Uterus (tissue), 3 donors: ENCODE measurements at regions not wholly inside any gene's neighbourhood (a gene's known extent, or its start where the extent isn't known, plus 50 kb on each side); places are given as distances from the start of the nearest gene placed in this dataset.

Experiments used
- DNase-seq, 2 donors: peaks; one replicate each; pipeline ENCODE4 v3.0.0-alpha.2; 2019 to 2020
- H3K27ac ChIP-seq, 2 donors: fragments of 200-600 bp; sonication (generic); 1 replicate in 1 of 2; 2 replicates in 1 of 2; pipeline ENCODE4 v1.5.1; 2016 to 2018
- H3K27me3 ChIP-seq, 2 donors: fragments of 200-600 bp; sonication (generic); one replicate each; pipeline ENCODE4 v1.5.1; 2018 to 2019; ENCODE audit warnings: control low read depth in 1 of 2
- H3K36me3 ChIP-seq, 2 donors: fragments of 200-600 bp; sonication (generic); one replicate each; pipeline ENCODE4 v1.5.1; 2019; ENCODE audit warnings: control low read depth in 1 of 2
- H3K4me1 ChIP-seq, 2 donors: fragments of 200-600 bp; sonication (generic); one replicate each; pipeline ENCODE4 v1.5.1; 2018 to 2019; ENCODE audit warnings: control low read depth in 1 of 2
- H3K4me3 ChIP-seq, 2 donors: fragments of 200-600 bp; sonication (generic); 1 replicate in 1 of 2; 2 replicates in 1 of 2; pipeline ENCODE4 v1.5.1; 2018 to 2019; ENCODE audit warnings: mild to moderate bottlenecking in 1 of 2
- H3K9me3 ChIP-seq, 2 donors: fragments of 200-600 bp; sonication (generic); one replicate each; pipeline ENCODE4 v1.5.1; 2019; ENCODE audit warnings: control low read depth in 1 of 2
- POLR2A ChIP-seq, 2 donors: fragments of 450-650 bp; IDR thresholded peaks; one replicate each; pipeline ENCODE4 v1.6.1; 2016; ENCODE audit warnings: antibody characterized with exemption in 2 of 2, mild to moderate bottlenecking in 1 of 2, moderate library complexity in 1 of 2
- intact Hi-C: fragments of 100-400 bp; cut with DNase I; formaldehyde crosslinking; loops from one replicate; pipeline ENCODE4 v1.15.1; 2023; ENCODE audit warnings: low total_unique reads
- TF ChIP-seq, protein P1 (sequence below), 4 experiments: fragments of 200-600 bp in 2 of 4; fragments of 450-650 bp in 2 of 4; sonication (generic) in 2 of 4; IDR thresholded peaks; one replicate each; pipeline ENCODE4 v1.5.1; 2016 to 2019; ENCODE audit warnings: antibody characterized with exemption in 4 of 4, mild to moderate bottlenecking in 2 of 4, moderate library complexity in 1 of 4
- donor health status: DM: yes; HTN: yes; CAD: no.

DNA sequence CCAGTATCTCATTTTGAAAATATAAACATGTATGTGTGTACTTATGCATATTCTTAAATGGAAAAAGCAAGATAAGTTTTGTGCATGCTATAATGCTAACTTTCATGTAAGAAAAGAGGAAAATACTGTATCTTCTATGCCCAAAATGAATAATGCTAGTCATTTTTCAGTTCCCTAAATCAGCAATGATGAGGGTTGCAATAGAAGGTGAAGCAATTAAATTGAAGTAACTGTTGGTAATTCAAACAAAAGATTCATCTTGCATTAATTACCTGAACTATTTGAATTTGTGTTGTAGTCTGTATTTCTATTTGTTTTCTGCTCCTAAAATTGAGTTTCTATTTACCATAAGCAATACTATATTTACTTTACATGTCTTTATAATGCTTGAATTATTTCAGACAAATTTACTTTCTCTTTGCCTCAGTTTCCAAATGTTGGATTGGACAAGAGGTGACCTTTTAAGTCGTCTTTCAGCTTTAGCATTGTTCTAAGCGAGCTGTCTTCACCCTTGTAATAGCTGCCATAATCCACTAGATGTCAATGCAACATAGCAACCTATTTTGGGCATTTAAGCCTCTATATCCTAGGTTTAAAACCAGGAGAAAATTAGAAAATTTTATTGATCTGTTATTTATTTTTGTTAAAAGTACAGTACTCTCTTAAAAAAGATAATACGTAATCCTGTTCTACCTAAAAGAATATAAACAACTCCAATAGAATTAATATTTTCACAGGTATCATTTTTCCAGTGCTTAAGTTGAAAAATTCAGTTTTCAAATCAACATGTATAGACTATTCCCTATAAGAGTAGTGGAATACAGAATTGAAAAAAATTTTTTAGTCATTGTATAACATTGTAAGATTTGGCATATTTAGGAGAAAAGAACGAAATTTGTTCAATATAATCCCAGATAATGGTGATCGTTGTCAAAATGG lies 52.3 kb upstream of the IFNGR1 start:
- intact Hi-C loops, result no loop called here
- DNase-seq, result no peak
- no peak overlapping the region for H3K4me3 ChIP-seq
- no peaks in the 10 kb centered on the region for H3K4me1 ChIP-seq
- TF ChIP-seq POLR2A (IDR thresholded peaks at IDR 0.05), result no peak
- TF ChIP-seq, protein P1, sequence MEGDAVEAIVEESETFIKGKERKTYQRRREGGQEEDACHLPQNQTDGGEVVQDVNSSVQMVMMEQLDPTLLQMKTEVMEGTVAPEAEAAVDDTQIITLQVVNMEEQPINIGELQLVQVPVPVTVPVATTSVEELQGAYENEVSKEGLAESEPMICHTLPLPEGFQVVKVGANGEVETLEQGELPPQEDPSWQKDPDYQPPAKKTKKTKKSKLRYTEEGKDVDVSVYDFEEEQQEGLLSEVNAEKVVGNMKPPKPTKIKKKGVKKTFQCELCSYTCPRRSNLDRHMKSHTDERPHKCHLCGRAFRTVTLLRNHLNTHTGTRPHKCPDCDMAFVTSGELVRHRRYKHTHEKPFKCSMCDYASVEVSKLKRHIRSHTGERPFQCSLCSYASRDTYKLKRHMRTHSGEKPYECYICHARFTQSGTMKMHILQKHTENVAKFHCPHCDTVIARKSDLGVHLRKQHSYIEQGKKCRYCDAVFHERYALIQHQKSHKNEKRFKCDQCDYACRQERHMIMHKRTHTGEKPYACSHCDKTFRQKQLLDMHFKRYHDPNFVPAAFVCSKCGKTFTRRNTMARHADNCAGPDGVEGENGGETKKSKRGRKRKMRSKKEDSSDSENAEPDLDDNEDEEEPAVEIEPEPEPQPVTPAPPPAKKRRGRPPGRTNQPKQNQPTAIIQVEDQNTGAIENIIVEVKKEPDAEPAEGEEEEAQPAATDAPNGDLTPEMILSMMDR (IDR thresholded peaks at IDR 0.05), result peak; percentile 71 to 81 (median 74)
- H3K36me3 ChIP-seq, result no peaks in the 10 kb centered on the region
- peaks cover 0 to 5% of the 10 kb centered on the region in 2 donors for H3K27me3 ChIP-seq
- H3K27ac ChIP-seq, result no peak overlapping the region
- no peaks in the 10 kb centered on the region for H3K9me3 ChIP-seq

- Histone ChIP-seq H3K4me3 (no peak overlapping the region), H3K27me3 (peaks cover 0 to 5% of the 10 kb centered on the region in 2 donors)
- intact Hi-C loops, result no loop called here
Observed at GRCh38 chr6:137269803-137270202, 50.6 kb upstream of the IFNGR1 start.

GRCh38 chr6:137269347-137269746 lies 50.2 kb upstream of the IFNGR1 start:
- Histone ChIP-seq H3K27ac (no peak overlapping the region), H3K27me3 (peaks cover 0 to 2% of the 10 kb centered on the region in 2 donors), H3K9me3 (no peaks in the 10 kb centered on the region), H3K36me3 (no peaks in the 10 kb centered on the region), H3K4me3 (no peak overlapping the region), H3K4me1 (no peaks in the 10 kb centered on the region)
- no peak for DNase-seq
- TF ChIP-seq, protein P1 (IDR thresholded peaks at IDR 0.05), result no peak
- TF ChIP-seq POLR2A (IDR thresholded peaks at IDR 0.05), result no peak
- intact Hi-C loops, result no loop called here

More at GRCh38 chr6:137269803-137270202, 50.6 kb upstream of the IFNGR1 start:
- no peaks in the 10 kb centered on the region for H3K4me1 ChIP-seq
- DNase-seq, result no peak
- H3K36me3 ChIP-seq, result no peaks in the 10 kb centered on the region
- no peak for TF ChIP-seq POLR2A (IDR thresholded peaks at IDR 0.05)
- TF ChIP-seq, protein P1 (IDR thresholded peaks at IDR 0.05), result no peak
- no peaks in the 10 kb centered on the region for H3K9me3 ChIP-seq
- H3K27ac ChIP-seq, result no peak overlapping the region
